NCI-H1092 treated with DMSO at 0.1 percent for 48 hours (cell line): ENCODE measurements at regions not wholly inside any gene's neighbourhood (a gene's known extent, or its start where the extent isn't known, plus 50 kb on each side); places are given as distances from the start of the nearest gene placed in this dataset.
"Not testable (repeated sequence)": the region's sequence is repeated elsewhere in the genome, so short reads cannot be mapped to it uniquely, and the experiment has no call there.

ENCODE experiments used
- DNase-seq: peaks from one replicate; lab custom pipeline; 2025; lab: John Stamatoyannopoulos, UW

- DNase-seq = no peak
Measured at GRCh38 chr3:194950906-194951628, 265.4 kb downstream of the FAM43A start.

- DNase-seq = not testable (repeated sequence)
Measured at GRCh38 chr3:194951629-194951920, 265.9 kb downstream of the FAM43A start.

- no peak for DNase-seq
Measured at GRCh38 chr3:194951931-194952582, 266.4 kb downstream of the FAM43A start.

- no peak for DNase-seq
Measured at GRCh38 chr3:194952841-194953241, 267.2 kb downstream of the FAM43A start.

GRCh38 chr3:194953291-194953690, 267.6 kb downstream of the FAM43A start:
- DNase-seq = no peak

- no peak for DNase-seq
Measured at GRCh38 chr3:194955546-194955945, 269.9 kb downstream of the FAM43A start.

GRCh38 chr3:194955979-194956696, 270.5 kb downstream of the FAM43A start:
- DNase-seq = no peak

- DNase-seq = no peak
Measured at GRCh38 chr3:194956697-194957396, 271.2 kb downstream of the FAM43A start.

GRCh38 chr3:194957743-194958240, 272.1 kb downstream of the FAM43A start:
- no peak for DNase-seq

GRCh38 chr3:194959217-194959616, 273.5 kb downstream of the FAM43A start:
- DNase-seq = no peak

- not testable (repeated sequence) for DNase-seq
Measured at GRCh38 chr3:194959666-194960065, 274.0 kb downstream of the FAM43A start.

GRCh38 chr3:194960446-194961032, 274.9 kb downstream of the FAM43A start:
- no peak for DNase-seq

- no peak for DNase-seq
Measured at GRCh38 chr3:194961149-194961548, 275.5 kb downstream of the FAM43A start.

GRCh38 chr3:194961571-194961970, 275.9 kb downstream of the FAM43A start:
- DNase-seq = no peak

- DNase-seq = no peak
Measured at GRCh38 chr3:194962056-194962455, 276.4 kb downstream of the FAM43A start.

GRCh38 chr3:194964809-194965208, 279.1 kb downstream of the FAM43A start:
- DNase-seq = no peak

- no peak for DNase-seq
Measured at GRCh38 chr3:194967151-194968117, 281.8 kb downstream of the FAM43A start.

- DNase-seq = no peak
Measured at GRCh38 chr3:194970066-194970465, 284.4 kb downstream of the FAM43A start.

- no peak for DNase-seq
Measured at GRCh38 chr3:194971009-194971408, 285.3 kb downstream of the FAM43A start.

GRCh38 chr3:194971965-194972364, 286.3 kb downstream of the FAM43A start:
- DNase-seq = no peak

GRCh38 chr3:194972641-194973040, 287.0 kb downstream of the FAM43A start:
- no peak for DNase-seq
